Loucy (cell line): ENCODE measurements at regions not wholly inside any gene's neighbourhood (a gene's known extent, or its start where the extent isn't known, plus 50 kb on each side); places are given as distances from the start of the nearest gene placed in this dataset.

Experiments
- H2AFZ ChIP-seq: fragments of 200-600 bp; sonication (generic); 2 replicates; pipeline ENCODE4 v1.6.0; 2016; ENCODE audit warnings: antibody characterized with exemption, mild to moderate bottlenecking, low read length, moderate library complexity
- H3F3A ChIP-seq: fragments of 200-600 bp; 2 replicates; pipeline ENCODE4 v1.6.0; 2016; ENCODE audit warnings: antibody characterized with exemption, low read depth, mild to moderate bottlenecking
- H3K27me3 ChIP-seq: fragments of 200-600 bp; sonication (generic); 2 replicates; pipeline ENCODE4 v1.6.1; 2014; ENCODE audit warnings: low read length, mild to moderate bottlenecking; ENCODE audit not compliant: insufficient read depth, poor library complexity, severe bottlenecking
- H3K36me3 ChIP-seq: fragments of 200-600 bp; sonication (generic); 2 replicates; pipeline ENCODE4 v1.6.1; 2016; ENCODE audit warnings: low read length; ENCODE audit not compliant: insufficient read depth
- H3K4me1 ChIP-seq: fragments of 200-600 bp; sonication (generic); 2 replicates; pipeline ENCODE4 v1.5.1; 2014; ENCODE audit warnings: low read length, mild to moderate bottlenecking; ENCODE audit not compliant: insufficient read depth, poor library complexity, severe bottlenecking
- H3K4me2 ChIP-seq: fragments of 200-600 bp; sonication (generic); 2 replicates; pipeline ENCODE4 v1.6.0; 2014; ENCODE audit warnings: antibody characterized with exemption, low read length, low read depth, mild to moderate bottlenecking; ENCODE audit not compliant: poor library complexity, severe bottlenecking
- H3K4me3 ChIP-seq: fragments of 200-600 bp; sonication (generic); 2 replicates; pipeline ENCODE4 v1.5.1; 2014; ENCODE audit warnings: low read length, mild to moderate bottlenecking, mixed read lengths; ENCODE audit not compliant: poor library complexity, severe bottlenecking
- H3K79me2 ChIP-seq: fragments of 200-600 bp; sonication (generic); 2 replicates; pipeline ENCODE4 v1.6.1; 2014; ENCODE audit warnings: low read length; ENCODE audit not compliant: insufficient read depth
- H3K9ac ChIP-seq: fragments of 200-600 bp; sonication (generic); 2 replicates; pipeline ENCODE4 v1.6.0; 2014; ENCODE audit warnings: mild to moderate bottlenecking, low read depth, low read length, moderate library complexity; ENCODE audit not compliant: poor library complexity, severe bottlenecking
- H3K9me2 ChIP-seq: fragments of 200-600 bp; sonication (generic); replicated peaks from 2 replicates; pipeline ENCODE4 v1.6.1; 2016; ENCODE audit warnings: low read depth, low read length, mixed read lengths
- H3K9me3 ChIP-seq: fragments of 200-600 bp; sonication (generic); 2 replicates; pipeline ENCODE4 v1.6.1; 2014; ENCODE audit warnings: mild to moderate bottlenecking, antibody characterized with exemption, low read length, low read depth; ENCODE audit not compliant: insufficient read depth
- H4K20me1 ChIP-seq: fragments of 200-600 bp; sonication (generic); 2 replicates; pipeline ENCODE4 v1.6.0; 2014; ENCODE audit warnings: antibody characterized with exemption, low read length, mild to moderate bottlenecking; ENCODE audit not compliant: insufficient read depth, poor library complexity, severe bottlenecking
- EZH2phosphoT487 ChIP-seq: fragments of 200-600 bp; IDR thresholded peaks from 2 replicates; pipeline ENCODE4 v1.6.1; 2018; ENCODE audit warnings: antibody characterized with exemption, mild to moderate bottlenecking, moderate library complexity, borderline replicate concordance
- TF ChIP-seq, protein P1 (sequence below): fragments of 200-600 bp; sonication (generic); conservative IDR thresholded peaks from 2 replicates; pipeline ENCODE4 v1.5.1; 2014; ENCODE audit warnings: mild to moderate bottlenecking, antibody characterized with exemption, low read length

GRCh38 chr3:72179107-72179464 lies 394.1 kb upstream of the PROK2 start:
- Histone ChIP-seq H3K4me3 (no peak overlapping the region), H4K20me1 (no peaks in the 10 kb centered on the region), H3K4me1 (peaks cover 22% of the 10 kb centered on the region), H3F3A (no peaks in the 10 kb centered on the region), H3K9me2 (no peaks in the 10 kb centered on the region), H3K36me3 (no peaks in the 10 kb centered on the region), H3K79me2 (no peaks in the 10 kb centered on the region), H3K4me2 (no peak overlapping the region), H2AFZ (no peak overlapping the region), H3K9me3 (no peaks in the 10 kb centered on the region), H3K9ac (no peak overlapping the region), H3K27me3 (no peaks in the 10 kb centered on the region)
- TF ChIP-seq EZH2phosphoT487 = no peak
- TF ChIP-seq, protein P1, sequence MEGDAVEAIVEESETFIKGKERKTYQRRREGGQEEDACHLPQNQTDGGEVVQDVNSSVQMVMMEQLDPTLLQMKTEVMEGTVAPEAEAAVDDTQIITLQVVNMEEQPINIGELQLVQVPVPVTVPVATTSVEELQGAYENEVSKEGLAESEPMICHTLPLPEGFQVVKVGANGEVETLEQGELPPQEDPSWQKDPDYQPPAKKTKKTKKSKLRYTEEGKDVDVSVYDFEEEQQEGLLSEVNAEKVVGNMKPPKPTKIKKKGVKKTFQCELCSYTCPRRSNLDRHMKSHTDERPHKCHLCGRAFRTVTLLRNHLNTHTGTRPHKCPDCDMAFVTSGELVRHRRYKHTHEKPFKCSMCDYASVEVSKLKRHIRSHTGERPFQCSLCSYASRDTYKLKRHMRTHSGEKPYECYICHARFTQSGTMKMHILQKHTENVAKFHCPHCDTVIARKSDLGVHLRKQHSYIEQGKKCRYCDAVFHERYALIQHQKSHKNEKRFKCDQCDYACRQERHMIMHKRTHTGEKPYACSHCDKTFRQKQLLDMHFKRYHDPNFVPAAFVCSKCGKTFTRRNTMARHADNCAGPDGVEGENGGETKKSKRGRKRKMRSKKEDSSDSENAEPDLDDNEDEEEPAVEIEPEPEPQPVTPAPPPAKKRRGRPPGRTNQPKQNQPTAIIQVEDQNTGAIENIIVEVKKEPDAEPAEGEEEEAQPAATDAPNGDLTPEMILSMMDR = no peak

- H3K79me2 ChIP-seq = no peaks in the 10 kb centered on the region
- no peak overlapping the region for H2AFZ ChIP-seq
- TF ChIP-seq EZH2phosphoT487 = no peak
- TF ChIP-seq, protein P1 = no peak
- H3K4me3 ChIP-seq = no peak overlapping the region
- H3K9me3 ChIP-seq = no peaks in the 10 kb centered on the region
- peak overlapping the region; percentile 55 for H3K4me2 ChIP-seq
- no peaks in the 10 kb centered on the region for H3K9me2 ChIP-seq
- no peaks in the 10 kb centered on the region for H3K36me3 ChIP-seq
- no peaks in the 10 kb centered on the region for H3K27me3 ChIP-seq
- no peak overlapping the region for H3K9ac ChIP-seq
- H4K20me1 ChIP-seq = no peaks in the 10 kb centered on the region
- H3K4me1 ChIP-seq = peaks cover 22% of the 10 kb centered on the region
- no peaks in the 10 kb centered on the region for H3F3A ChIP-seq
Observed at GRCh38 chr3:72178463-72179106, 393.6 kb upstream of the PROK2 start.

- TF ChIP-seq EZH2phosphoT487 = no peak
- TF ChIP-seq, protein P1 = no peak
- no peaks in the 10 kb centered on the region for H3K27me3 ChIP-seq
- no peaks in the 10 kb centered on the region for H3F3A ChIP-seq
- peak overlapping the region; percentile 53 for H3K4me3 ChIP-seq
- no peaks in the 10 kb centered on the region for H3K9me3 ChIP-seq
- H3K4me2 ChIP-seq = peak overlapping the region; percentile 55
- no peak overlapping the region; the same call in 1 of the 2 replicates for H2AFZ ChIP-seq
- H4K20me1 ChIP-seq = no peaks in the 10 kb centered on the region
- no peaks in the 10 kb centered on the region for H3K9me2 ChIP-seq
- no peaks in the 10 kb centered on the region for H3K36me3 ChIP-seq
- peaks cover 22% of the 10 kb centered on the region for H3K4me1 ChIP-seq
- no peaks in the 10 kb centered on the region for H3K79me2 ChIP-seq
- peak overlapping the region; percentile 31 for H3K9ac ChIP-seq
Observed at GRCh38 chr3:72177075-72178050, 392.4 kb upstream of the PROK2 start.
